Heart left ventricle (tissue), 13 donors: ENCODE measurements at regions not wholly inside any gene's neighbourhood (a gene's known extent, or its start where the extent isn't known, plus 50 kb on each side); places are given as distances from the start of the nearest gene placed in this dataset.

ENCODE experiments used
- POLR2A ChIP-seq, 2 donors: fragments of 450-650 bp; IDR thresholded peaks; one replicate each; pipeline ENCODE4 v1.6.1; 2017; ENCODE audit warnings: antibody characterized with exemption in 2 of 2, mild to moderate bottlenecking in 2 of 2, moderate library complexity in 2 of 2
- TF ChIP-seq, protein P1 (sequence below), 12 donors: fragments of 200-600 bp; sonication (generic) in 4 of 12; IDR thresholded peaks; one replicate each; pipeline versions ENCODE4 v1.5.0 to v1.8.0; 2018 to 2022; ENCODE audit warnings: antibody characterized with exemption in 12 of 12, mild to moderate bottlenecking in 5 of 12
- donor health status: ischemic (EF 13 %, LVEDD 7.1; RV severe dilation, severe dysfunction).
- donor health status: DM: no; HTN: yes; CAD: no.
- donor health status: DM: no; HTN: no; CAD: no.
- donor health status: ischemic (EF 25% LVEDD 6.9; RV normal size, moderate dysfunction).
- donor health status: ischemic (EF 25% LVEDD 5.7; RV mildly dilated, moderate dysfunction).
- donor health status: ischemic (EF 35%, LVEDD 5.7; RV mildly dilated, moderate dysfunction).
- donor health status: nonischemic (EF 11% LVEDD 7.7; RV severe dilation, severe dysfunction).
- donor health status: DM: yes; HTN: yes; CAD: no.
- donor health status: PGD.
- donor health status: ischemic (EF 29% LVEDD 5.4; RV normal size, mild dysfunction).
- donor health status: nonischemic (EF 23%, LVEDD 6.1; RV moderate dilation, normal function).

DNA sequence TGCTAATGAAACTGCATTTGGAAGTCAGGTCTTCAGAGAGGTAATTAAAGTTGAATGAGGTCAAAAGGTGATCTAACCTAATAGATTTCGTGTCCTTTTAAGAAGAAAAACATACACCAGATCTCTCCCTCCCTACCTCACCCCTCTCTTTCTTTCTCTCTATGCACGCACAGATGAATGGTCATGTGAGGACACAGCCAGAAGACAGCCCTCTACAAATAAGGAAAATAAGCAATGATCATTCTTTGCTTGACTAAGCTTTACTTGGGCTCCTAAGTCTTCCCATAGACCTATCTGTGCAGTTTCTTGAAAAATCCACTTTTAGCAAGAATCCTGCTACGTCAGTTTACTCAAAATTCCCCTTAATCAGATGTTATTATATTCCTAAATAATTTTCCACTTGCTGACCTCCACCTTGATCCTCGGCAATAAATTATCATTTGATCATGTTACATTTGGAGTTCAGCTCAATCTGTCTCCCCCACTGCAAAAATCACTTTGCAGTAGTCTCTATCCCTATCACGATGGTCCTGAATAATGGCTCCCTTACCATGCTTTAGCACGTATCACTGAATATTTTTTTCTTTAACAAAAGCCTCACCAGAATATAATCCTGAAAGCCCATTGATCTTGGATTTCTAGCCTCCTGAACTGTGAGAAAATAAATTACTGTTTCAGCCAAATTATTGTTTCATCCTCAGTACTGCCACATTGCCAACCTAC, 527.3 kb downstream of the GABRG1 start:
- no peak for TF ChIP-seq POLR2A (IDR thresholded peaks at IDR 0.05)
- TF ChIP-seq, protein P1, sequence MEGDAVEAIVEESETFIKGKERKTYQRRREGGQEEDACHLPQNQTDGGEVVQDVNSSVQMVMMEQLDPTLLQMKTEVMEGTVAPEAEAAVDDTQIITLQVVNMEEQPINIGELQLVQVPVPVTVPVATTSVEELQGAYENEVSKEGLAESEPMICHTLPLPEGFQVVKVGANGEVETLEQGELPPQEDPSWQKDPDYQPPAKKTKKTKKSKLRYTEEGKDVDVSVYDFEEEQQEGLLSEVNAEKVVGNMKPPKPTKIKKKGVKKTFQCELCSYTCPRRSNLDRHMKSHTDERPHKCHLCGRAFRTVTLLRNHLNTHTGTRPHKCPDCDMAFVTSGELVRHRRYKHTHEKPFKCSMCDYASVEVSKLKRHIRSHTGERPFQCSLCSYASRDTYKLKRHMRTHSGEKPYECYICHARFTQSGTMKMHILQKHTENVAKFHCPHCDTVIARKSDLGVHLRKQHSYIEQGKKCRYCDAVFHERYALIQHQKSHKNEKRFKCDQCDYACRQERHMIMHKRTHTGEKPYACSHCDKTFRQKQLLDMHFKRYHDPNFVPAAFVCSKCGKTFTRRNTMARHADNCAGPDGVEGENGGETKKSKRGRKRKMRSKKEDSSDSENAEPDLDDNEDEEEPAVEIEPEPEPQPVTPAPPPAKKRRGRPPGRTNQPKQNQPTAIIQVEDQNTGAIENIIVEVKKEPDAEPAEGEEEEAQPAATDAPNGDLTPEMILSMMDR (IDR thresholded peaks at IDR 0.05), result no peak
